ENCODE measurements at regions not wholly inside any gene's neighbourhood (a gene's known extent, or its start where the extent isn't known, plus 50 kb on each side); places are given as distances from the start of the nearest gene placed in this dataset.

DNA sequence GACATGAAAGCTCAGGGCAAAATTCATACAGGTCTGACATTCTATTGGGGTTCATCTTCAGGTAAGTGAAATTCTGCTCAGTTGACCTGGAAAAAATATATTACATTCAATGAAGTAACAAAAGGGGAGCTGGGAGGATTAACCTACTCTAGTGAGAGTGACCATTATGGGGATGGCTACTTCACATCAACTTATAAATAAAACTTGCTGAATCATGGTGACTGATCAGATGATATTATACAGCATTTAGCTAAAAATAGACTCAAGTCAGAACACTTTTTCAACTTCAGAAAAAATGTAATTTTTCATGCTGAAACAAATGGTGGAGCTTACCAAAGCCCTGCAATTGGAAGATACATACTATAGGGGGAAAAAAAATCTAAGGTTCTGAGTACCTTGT is 800.2 kb downstream of the FSCB start:
- TF ChIP-seq EZH2 (IDR thresholded peaks at IDR 0.05; ENCODE audit: borderline replicate concordance, low read depth, low read length, poor library complexity, severe bottlenecking): no peak
- TF ChIP-seq, protein P1, sequence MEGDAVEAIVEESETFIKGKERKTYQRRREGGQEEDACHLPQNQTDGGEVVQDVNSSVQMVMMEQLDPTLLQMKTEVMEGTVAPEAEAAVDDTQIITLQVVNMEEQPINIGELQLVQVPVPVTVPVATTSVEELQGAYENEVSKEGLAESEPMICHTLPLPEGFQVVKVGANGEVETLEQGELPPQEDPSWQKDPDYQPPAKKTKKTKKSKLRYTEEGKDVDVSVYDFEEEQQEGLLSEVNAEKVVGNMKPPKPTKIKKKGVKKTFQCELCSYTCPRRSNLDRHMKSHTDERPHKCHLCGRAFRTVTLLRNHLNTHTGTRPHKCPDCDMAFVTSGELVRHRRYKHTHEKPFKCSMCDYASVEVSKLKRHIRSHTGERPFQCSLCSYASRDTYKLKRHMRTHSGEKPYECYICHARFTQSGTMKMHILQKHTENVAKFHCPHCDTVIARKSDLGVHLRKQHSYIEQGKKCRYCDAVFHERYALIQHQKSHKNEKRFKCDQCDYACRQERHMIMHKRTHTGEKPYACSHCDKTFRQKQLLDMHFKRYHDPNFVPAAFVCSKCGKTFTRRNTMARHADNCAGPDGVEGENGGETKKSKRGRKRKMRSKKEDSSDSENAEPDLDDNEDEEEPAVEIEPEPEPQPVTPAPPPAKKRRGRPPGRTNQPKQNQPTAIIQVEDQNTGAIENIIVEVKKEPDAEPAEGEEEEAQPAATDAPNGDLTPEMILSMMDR (conservative IDR thresholded peaks at IDR 0.05; ENCODE audit: low read depth, low read length): no peak
